GM23338 (cell line): ENCODE measurements at regions not wholly inside any gene's neighbourhood (a gene's known extent, or its start where the extent isn't known, plus 50 kb on each side); places are given as distances from the start of the nearest gene placed in this dataset.

Experiments used
- EZH2 ChIP-seq: fragments of 200-600 bp; sonication (generic); IDR thresholded peaks from one replicate; pipeline ENCODE4 v1.8.0; 2017; ENCODE audit warnings: antibody characterized with exemption, mild to moderate bottlenecking, low read depth; ENCODE audit not compliant: unreplicated experiment
- EZH2phosphoT487 ChIP-seq: fragments of 200-600 bp; sonication (generic); IDR thresholded peaks from one replicate; pipeline ENCODE4 v1.8.1; 2018; ENCODE audit warnings: antibody characterized with exemption; ENCODE audit not compliant: unreplicated experiment
- JUNB ChIP-seq: IDR thresholded peaks from one replicate; pipeline ENCODE4 v1.6.1; 2016; ENCODE audit warnings: antibody characterized with exemption; ENCODE audit not compliant: unreplicated experiment
- POLR2AphosphoS5 ChIP-seq: IDR thresholded peaks from 2 replicates; pipeline ENCODE4 v1.6.1; 2016; ENCODE audit warnings: antibody characterized with exemption, low read depth
- STAT1 ChIP-seq: IDR thresholded peaks from one replicate; pipeline ENCODE4 v1.6.1; 2016; ENCODE audit warnings: antibody characterized with exemption; ENCODE audit not compliant: unreplicated experiment
- ZNF114 ChIP-seq: fragments of 250-450 bp; sonication (Bioruptor Pico); IDR thresholded peaks from 2 replicates; pipeline ENCODE4 v1.5.0; 2020; ENCODE audit warnings: mild to moderate bottlenecking, moderate library complexity
- TF ChIP-seq, protein P1 (sequence below), 2 experiments: fragments of 200-600 bp in 1 of 2; sonication (generic) in 1 of 2; conservative IDR thresholded peaks; 2 replicates each; pipeline versions ENCODE4 v1.5.1 to v1.6.1; 2016 to 2017; ENCODE audit warnings: antibody characterized with exemption in 2 of 2, low read depth in 2 of 2, mild to moderate bottlenecking in 2 of 2, moderate library complexity in 1 of 2
- TF ChIP-seq, protein P2 (sequence below): IDR thresholded peaks from one replicate; pipeline ENCODE4 v1.6.1; 2018; ENCODE audit warnings: antibody characterized with exemption; ENCODE audit not compliant: unreplicated experiment
- TF ChIP-seq, protein P3 (sequence below): IDR thresholded peaks from 2 replicates; pipeline ENCODE4 v1.6.1; 2016; ENCODE audit warnings: antibody characterized with exemption

- TF ChIP-seq, protein P1, sequence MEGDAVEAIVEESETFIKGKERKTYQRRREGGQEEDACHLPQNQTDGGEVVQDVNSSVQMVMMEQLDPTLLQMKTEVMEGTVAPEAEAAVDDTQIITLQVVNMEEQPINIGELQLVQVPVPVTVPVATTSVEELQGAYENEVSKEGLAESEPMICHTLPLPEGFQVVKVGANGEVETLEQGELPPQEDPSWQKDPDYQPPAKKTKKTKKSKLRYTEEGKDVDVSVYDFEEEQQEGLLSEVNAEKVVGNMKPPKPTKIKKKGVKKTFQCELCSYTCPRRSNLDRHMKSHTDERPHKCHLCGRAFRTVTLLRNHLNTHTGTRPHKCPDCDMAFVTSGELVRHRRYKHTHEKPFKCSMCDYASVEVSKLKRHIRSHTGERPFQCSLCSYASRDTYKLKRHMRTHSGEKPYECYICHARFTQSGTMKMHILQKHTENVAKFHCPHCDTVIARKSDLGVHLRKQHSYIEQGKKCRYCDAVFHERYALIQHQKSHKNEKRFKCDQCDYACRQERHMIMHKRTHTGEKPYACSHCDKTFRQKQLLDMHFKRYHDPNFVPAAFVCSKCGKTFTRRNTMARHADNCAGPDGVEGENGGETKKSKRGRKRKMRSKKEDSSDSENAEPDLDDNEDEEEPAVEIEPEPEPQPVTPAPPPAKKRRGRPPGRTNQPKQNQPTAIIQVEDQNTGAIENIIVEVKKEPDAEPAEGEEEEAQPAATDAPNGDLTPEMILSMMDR (conservative IDR thresholded peaks at IDR 0.05; ENCODE audit: low read depth in 2 of 2) = no peak
- TF ChIP-seq, protein P2, sequence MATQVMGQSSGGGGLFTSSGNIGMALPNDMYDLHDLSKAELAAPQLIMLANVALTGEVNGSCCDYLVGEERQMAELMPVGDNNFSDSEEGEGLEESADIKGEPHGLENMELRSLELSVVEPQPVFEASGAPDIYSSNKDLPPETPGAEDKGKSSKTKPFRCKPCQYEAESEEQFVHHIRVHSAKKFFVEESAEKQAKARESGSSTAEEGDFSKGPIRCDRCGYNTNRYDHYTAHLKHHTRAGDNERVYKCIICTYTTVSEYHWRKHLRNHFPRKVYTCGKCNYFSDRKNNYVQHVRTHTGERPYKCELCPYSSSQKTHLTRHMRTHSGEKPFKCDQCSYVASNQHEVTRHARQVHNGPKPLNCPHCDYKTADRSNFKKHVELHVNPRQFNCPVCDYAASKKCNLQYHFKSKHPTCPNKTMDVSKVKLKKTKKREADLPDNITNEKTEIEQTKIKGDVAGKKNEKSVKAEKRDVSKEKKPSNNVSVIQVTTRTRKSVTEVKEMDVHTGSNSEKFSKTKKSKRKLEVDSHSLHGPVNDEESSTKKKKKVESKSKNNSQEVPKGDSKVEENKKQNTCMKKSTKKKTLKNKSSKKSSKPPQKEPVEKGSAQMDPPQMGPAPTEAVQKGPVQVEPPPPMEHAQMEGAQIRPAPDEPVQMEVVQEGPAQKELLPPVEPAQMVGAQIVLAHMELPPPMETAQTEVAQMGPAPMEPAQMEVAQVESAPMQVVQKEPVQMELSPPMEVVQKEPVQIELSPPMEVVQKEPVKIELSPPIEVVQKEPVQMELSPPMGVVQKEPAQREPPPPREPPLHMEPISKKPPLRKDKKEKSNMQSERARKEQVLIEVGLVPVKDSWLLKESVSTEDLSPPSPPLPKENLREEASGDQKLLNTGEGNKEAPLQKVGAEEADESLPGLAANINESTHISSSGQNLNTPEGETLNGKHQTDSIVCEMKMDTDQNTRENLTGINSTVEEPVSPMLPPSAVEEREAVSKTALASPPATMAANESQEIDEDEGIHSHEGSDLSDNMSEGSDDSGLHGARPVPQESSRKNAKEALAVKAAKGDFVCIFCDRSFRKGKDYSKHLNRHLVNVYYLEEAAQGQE = no peak
- TF ChIP-seq ZNF114 (CRISPR knock-in tag) = no peak
- no peak for TF ChIP-seq EZH2
- TF ChIP-seq, protein P3, sequence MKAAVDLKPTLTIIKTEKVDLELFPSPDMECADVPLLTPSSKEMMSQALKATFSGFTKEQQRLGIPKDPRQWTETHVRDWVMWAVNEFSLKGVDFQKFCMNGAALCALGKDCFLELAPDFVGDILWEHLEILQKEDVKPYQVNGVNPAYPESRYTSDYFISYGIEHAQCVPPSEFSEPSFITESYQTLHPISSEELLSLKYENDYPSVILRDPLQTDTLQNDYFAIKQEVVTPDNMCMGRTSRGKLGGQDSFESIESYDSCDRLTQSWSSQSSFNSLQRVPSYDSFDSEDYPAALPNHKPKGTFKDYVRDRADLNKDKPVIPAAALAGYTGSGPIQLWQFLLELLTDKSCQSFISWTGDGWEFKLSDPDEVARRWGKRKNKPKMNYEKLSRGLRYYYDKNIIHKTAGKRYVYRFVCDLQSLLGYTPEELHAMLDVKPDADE = no peak
- no peak for TF ChIP-seq POLR2AphosphoS5
- no peak for TF ChIP-seq JUNB
- no peak for TF ChIP-seq EZH2phosphoT487
- no peak for TF ChIP-seq STAT1
Measured at GRCh38 chr1:164131949-164132348, 427.0 kb upstream of the PBX1 start.
